SK-N-SH (cell line): ENCODE measurements at regions not wholly inside any gene's neighbourhood (a gene's known extent, or its start where the extent isn't known, plus 50 kb on each side); places are given as distances from the start of the nearest gene placed in this dataset.

Experiments
- CTCF ChIA-PET: fragments of 300-600, 350-600 bp; formaldehyde crosslinking; extraction: SDS; loops from one replicate; lab custom pipeline; 2021; lab: Yijun Ruan, JAX
- POLR2A ChIA-PET: fragments of 350-600 bp; sonication (Branson Sonifier 250); formaldehyde crosslinking; extraction: SDS; loops from one replicate; lab custom pipeline; 2020; ENCODE audit warnings: antibody characterized with exemption, inconsistent platforms; lab: Yijun Ruan, JAX
- DNase-seq: peaks from one replicate; pipeline ENCODE4 v3.0.0; 2012
- H2AFZ ChIP-seq: fragments of 200-600 bp; sonication (generic); 2 replicates; pipeline ENCODE4 v1.8.1; 2016; ENCODE audit warnings: antibody characterized with exemption, mild to moderate bottlenecking, low read depth
- H3F3A ChIP-seq: fragments of 200-600 bp; sonication (generic); replicated peaks from 2 replicates; pipeline ENCODE3; 2016; ENCODE audit warnings: antibody characterized with exemption, mild to moderate bottlenecking; ENCODE audit not compliant: insufficient read depth
- H3K27ac ChIP-seq, 2 experiments: fragments of 200-500 bp in 1 of 2; fragments of 200-600 bp in 1 of 2; sonication (Bioruptor generic) in 1 of 2; sonication (generic), shearing (Covaris generic) in 1 of 2; 2 replicates each; pipeline versions ENCODE4 v1.5.1 to v1.6.1; 2014 to 2016; ENCODE audit warnings: low read depth in 2 of 2, inconsistent platforms in 1 of 2, low read length in 1 of 2, mild to moderate bottlenecking in 1 of 2, mixed read lengths in 1 of 2
- H3K27me3 ChIP-seq: fragments of 200-600 bp; sonication (generic), shearing (Covaris generic); 2 replicates; pipeline ENCODE4 v1.6.1; 2016; ENCODE audit warnings: mixed run types; ENCODE audit not compliant: insufficient read depth
- H3K36me3 ChIP-seq, 2 experiments: fragments of 200-500 bp in 1 of 2; fragments of 200-600 bp in 1 of 2; sonication (Bioruptor generic) in 1 of 2; sonication (generic) in 1 of 2; replicated peaks in 1 of 2; 2 replicates each; pipeline versions ENCODE3 to v1.5.1; 2014 to 2016; ENCODE audit warnings: low read length in 1 of 2, mild to moderate bottlenecking in 1 of 2; ENCODE audit not compliant: insufficient read depth in 2 of 2, control insufficient read depth in 1 of 2
- H3K4me1 ChIP-seq, 2 experiments: fragments of 200-500 bp in 1 of 2; fragments of 200-600 bp in 1 of 2; sonication (Bioruptor generic) in 1 of 2; sonication (generic), shearing (Covaris generic) in 1 of 2; 2 replicates each; pipeline versions ENCODE4 v1.5.1 to v1.6.1; 2014 to 2016; ENCODE audit warnings: low read depth in 1 of 2, low read length in 1 of 2, mixed run types in 1 of 2; ENCODE audit not compliant: insufficient read depth in 2 of 2, control insufficient read depth in 1 of 2
- H3K4me2 ChIP-seq: fragments of 200-600 bp; sonication (generic), shearing (Covaris generic); 2 replicates; pipeline ENCODE4 v1.6.1; 2017; ENCODE audit warnings: mixed run types
- H3K4me3 ChIP-seq, 2 experiments: fragments of 200-500 bp in 1 of 2; fragments of 200-600 bp in 1 of 2; sonication (Bioruptor generic) in 1 of 2; sonication (generic), shearing (Covaris generic) in 1 of 2; 2 replicates each; pipeline versions ENCODE4 v1.5.1 to v1.8.1; 2014 to 2016; ENCODE audit warnings: low read depth in 2 of 2, inconsistent platforms in 1 of 2, low read length in 1 of 2, mild to moderate bottlenecking in 1 of 2, mixed read lengths in 1 of 2, moderate library complexity in 1 of 2
- H3K79me2 ChIP-seq: fragments of 200-600 bp; sonication (generic); 2 replicates; pipeline ENCODE4 v1.8.1; 2017; ENCODE audit warnings: mild to moderate bottlenecking; ENCODE audit not compliant: insufficient read depth
- H3K9ac ChIP-seq: fragments of 200-600 bp; sonication (generic); 2 replicates; pipeline ENCODE4 v1.6.1; 2017; ENCODE audit warnings: mixed run types
- H3K9me2 ChIP-seq: fragments of 200-600 bp; sonication (generic); 2 replicates; pipeline ENCODE4 v1.6.1; 2017; ENCODE audit warnings: mixed run types
- H3K9me3 ChIP-seq: fragments of 200-600 bp; sonication (generic); 2 replicates; pipeline ENCODE4 v1.6.1; 2017; ENCODE audit warnings: mixed run types, mild to moderate bottlenecking, moderate library complexity
- H4K20me1 ChIP-seq: fragments of 200-600 bp; sonication (generic); 2 replicates; pipeline ENCODE4 v1.6.1; 2017; ENCODE audit warnings: mild to moderate bottlenecking, mixed run types; ENCODE audit not compliant: insufficient read depth
- EP300 ChIP-seq, 2 experiments: IDR thresholded peaks; 2 replicates each; pipeline versions ENCODE4 v1.4.0 to v1.6.1; 2012; ENCODE audit warnings: borderline replicate concordance in 1 of 2, low read depth in 1 of 2, low read length in 1 of 2
- GABPA ChIP-seq: IDR thresholded peaks from 2 replicates; pipeline ENCODE4 v1.4.0; 2012; ENCODE audit warnings: low read depth, mild to moderate bottlenecking
- NFIC ChIP-seq: IDR thresholded peaks from 2 replicates; pipeline ENCODE4 v1.4.0; 2012; ENCODE audit warnings: borderline replicate concordance
- RFX5 ChIP-seq: IDR thresholded peaks from 2 replicates; pipeline ENCODE4 v1.6.1; 2012; ENCODE audit warnings: mild to moderate bottlenecking, improper control_type of control experiment, low read length
- TAF1 ChIP-seq: IDR thresholded peaks from 2 replicates; pipeline ENCODE4 v1.6.1; 2012; ENCODE audit warnings: low read depth, mild to moderate bottlenecking, low read length, moderate library complexity, borderline replicate concordance
- TCF12 ChIP-seq: IDR thresholded peaks from 2 replicates; pipeline ENCODE4 v1.4.0; 2012
- WGBS: methylation state at CpG from one replicate; pipeline ENCODE4 v1.1.6; 2017; ENCODE audit warnings: low lambda C conversion rate; 5-methylcytosine and 5-hydroxymethylcytosine counted together
- TF ChIP-seq, protein P1 (sequence below): IDR thresholded peaks from 2 replicates; pipeline ENCODE4 v1.6.1; 2012; ENCODE audit warnings: mild to moderate bottlenecking, low read depth, low read length, moderate library complexity
- TF ChIP-seq, protein P2 (sequence below): fragments of 150-350 bp; IDR thresholded peaks from 2 replicates; pipeline ENCODE4 v1.6.1; 2017; ENCODE audit warnings: antibody characterized with exemption, low read length, low read depth, borderline replicate concordance

DNA sequence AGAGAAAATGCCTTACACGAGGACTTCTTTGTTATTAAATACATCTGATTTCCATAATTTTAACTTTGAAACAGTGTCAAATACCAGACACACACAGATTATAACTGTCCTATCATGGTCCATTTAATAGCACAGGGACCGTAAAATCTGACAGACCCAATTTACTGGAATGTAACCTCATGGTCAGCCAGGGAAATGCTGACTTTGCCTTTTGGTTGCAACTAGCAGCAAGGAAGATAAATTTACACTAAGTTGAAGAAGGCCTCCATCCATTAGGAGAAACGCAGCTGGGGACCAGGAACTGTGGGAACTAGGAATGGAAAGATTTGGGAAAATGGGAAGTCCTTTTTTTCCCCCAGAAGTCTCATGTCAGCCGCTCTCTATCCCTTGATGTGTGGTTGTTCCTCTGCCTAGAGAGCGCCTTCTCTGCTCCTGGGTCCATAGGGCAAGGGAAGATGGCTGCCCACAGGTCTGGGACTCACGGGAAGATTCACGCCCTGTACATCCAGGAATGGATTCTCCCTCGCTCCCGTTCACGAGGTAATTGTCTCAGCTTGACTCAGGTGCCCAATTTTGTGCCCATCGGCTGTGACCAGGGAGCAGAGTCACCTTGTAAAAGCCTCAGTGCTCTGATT lies 74.6 kb upstream of the L3MBTL3 start (continued):
- TF ChIP-seq, protein P1, sequence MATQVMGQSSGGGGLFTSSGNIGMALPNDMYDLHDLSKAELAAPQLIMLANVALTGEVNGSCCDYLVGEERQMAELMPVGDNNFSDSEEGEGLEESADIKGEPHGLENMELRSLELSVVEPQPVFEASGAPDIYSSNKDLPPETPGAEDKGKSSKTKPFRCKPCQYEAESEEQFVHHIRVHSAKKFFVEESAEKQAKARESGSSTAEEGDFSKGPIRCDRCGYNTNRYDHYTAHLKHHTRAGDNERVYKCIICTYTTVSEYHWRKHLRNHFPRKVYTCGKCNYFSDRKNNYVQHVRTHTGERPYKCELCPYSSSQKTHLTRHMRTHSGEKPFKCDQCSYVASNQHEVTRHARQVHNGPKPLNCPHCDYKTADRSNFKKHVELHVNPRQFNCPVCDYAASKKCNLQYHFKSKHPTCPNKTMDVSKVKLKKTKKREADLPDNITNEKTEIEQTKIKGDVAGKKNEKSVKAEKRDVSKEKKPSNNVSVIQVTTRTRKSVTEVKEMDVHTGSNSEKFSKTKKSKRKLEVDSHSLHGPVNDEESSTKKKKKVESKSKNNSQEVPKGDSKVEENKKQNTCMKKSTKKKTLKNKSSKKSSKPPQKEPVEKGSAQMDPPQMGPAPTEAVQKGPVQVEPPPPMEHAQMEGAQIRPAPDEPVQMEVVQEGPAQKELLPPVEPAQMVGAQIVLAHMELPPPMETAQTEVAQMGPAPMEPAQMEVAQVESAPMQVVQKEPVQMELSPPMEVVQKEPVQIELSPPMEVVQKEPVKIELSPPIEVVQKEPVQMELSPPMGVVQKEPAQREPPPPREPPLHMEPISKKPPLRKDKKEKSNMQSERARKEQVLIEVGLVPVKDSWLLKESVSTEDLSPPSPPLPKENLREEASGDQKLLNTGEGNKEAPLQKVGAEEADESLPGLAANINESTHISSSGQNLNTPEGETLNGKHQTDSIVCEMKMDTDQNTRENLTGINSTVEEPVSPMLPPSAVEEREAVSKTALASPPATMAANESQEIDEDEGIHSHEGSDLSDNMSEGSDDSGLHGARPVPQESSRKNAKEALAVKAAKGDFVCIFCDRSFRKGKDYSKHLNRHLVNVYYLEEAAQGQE: no peak
- TF ChIP-seq NFIC (no peak), RFX5 (no peak)

DNA sequence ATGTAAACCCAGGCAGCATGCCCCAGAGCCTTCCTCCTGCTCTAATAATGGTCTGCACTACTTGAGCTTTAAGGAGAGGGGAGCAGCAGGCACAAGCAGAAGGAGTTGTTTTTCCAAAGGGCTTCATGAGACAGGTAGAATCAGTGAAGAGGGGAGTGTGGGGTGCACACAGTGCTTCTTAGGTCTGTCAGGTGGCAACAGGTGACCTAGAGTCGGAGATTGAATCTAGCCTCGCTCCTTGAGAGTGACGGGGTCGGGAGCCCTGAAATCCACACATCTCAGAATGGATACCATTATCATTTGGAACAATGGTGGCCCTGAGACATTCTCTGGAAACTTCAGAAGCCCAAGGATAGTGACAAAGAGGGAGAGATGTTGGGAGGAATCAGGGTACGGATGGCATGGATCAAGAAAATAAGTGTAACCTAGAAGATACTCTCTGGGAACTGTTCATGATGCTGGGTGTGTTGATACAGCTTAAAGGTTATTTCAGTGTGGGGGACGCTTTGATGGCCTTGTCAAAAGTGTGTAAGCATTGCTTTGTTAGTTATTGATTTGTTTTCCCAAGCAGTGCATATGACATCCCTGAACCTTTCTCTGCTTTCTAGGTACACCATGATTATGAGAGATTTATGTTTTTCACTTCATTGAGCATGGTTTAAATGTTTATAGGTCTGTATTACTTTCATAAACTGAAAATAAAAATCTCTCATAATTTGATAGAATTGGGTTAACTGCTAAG lies 77.8 kb upstream of the L3MBTL3 start:
- WGBS: 63% methylated on average over 6 of the region's 6 CpGs
- Histone ChIP-seq H3K9me2 (no peaks in the 10 kb centered on the region), H3K36me3 (no peaks in the 10 kb centered on the region), H3K4me2 (no peak overlapping the region), H3K4me1 (no peaks in the 10 kb centered on the region), H3K27ac (no peak overlapping the region), H4K20me1 (no peaks in the 10 kb centered on the region), H3K27me3 (no peaks in the 10 kb centered on the region), H3K4me3 (no peak overlapping the region), H2AFZ (no peak overlapping the region), H3F3A (peaks cover 3% of the 10 kb centered on the region), H3K9ac (no peak overlapping the region), H3K79me2 (no peaks in the 10 kb centered on the region), H3K9me3 (no peaks in the 10 kb centered on the region)
- DNase-seq: no peak
- ChIA-PET CTCF (no interaction called here), POLR2A (no interaction called here)
- TF ChIP-seq EP300 (IDR thresholded peaks at IDR 0.05; ENCODE audit: borderline replicate concordance in 1 of 2, low read depth in 1 of 2, low read length in 1 of 2) (no peak), NFIC (no peak), TAF1 (no peak), TCF12 (no peak), GABPA (no peak)
- TF ChIP-seq, protein P1: no peak
- TF ChIP-seq, protein P2, sequence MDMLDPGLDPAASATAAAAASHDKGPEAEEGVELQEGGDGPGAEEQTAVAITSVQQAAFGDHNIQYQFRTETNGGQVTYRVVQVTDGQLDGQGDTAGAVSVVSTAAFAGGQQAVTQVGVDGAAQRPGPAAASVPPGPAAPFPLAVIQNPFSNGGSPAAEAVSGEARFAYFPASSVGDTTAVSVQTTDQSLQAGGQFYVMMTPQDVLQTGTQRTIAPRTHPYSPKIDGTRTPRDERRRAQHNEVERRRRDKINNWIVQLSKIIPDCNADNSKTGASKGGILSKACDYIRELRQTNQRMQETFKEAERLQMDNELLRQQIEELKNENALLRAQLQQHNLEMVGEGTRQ: no peak
